HL-60 (cell line): ENCODE measurements at regions not wholly inside any gene's neighbourhood (a gene's known extent, or its start where the extent isn't known, plus 50 kb on each side); places are given as distances from the start of the nearest gene placed in this dataset.

Experiments used
- DNase-seq, 2 experiments: peaks; one replicate each; pipeline ENCODE4 v3.0.0-alpha.2; 2010 to 2020; ENCODE audit warnings: low read depth in 1 of 2, low spot score in 1 of 2
- H3K27ac ChIP-seq: fragments of 250-450 bp; sonication (Bioruptor Pico); replicated peaks from 2 replicates; pipeline ENCODE4 v1.5.1; 2020; ENCODE audit warnings: mild to moderate bottlenecking, moderate library complexity
- H3K27me3 ChIP-seq: fragments of 250-450 bp; sonication (Bioruptor Pico); 2 replicates; pipeline ENCODE4 v1.5.1; 2021; ENCODE audit warnings: mild to moderate bottlenecking, moderate library complexity; ENCODE audit not compliant: insufficient read depth, poor library complexity, severe bottlenecking
- H3K4me3 ChIP-seq: replicated peaks from 2 replicates; pipeline ENCODE4 v1.5.1; 2011; ENCODE audit warnings: mild to moderate bottlenecking, control low read depth, low read length; ENCODE audit not compliant: insufficient read depth
- CTCF ChIP-seq: IDR thresholded peaks from one replicate; pipeline ENCODE4 v1.5.1; 2011; ENCODE audit warnings: low read length, control low read depth, inconsistent platforms; ENCODE audit not compliant: insufficient read depth
- GABPA ChIP-seq: IDR thresholded peaks from 2 replicates; pipeline ENCODE4 v1.6.1; 2012; ENCODE audit warnings: low read depth
- POLR2AphosphoS5 ChIP-seq: IDR thresholded peaks from 2 replicates; pipeline ENCODE4 v1.6.1; 2012; ENCODE audit warnings: low read depth
- SPI1 ChIP-seq: IDR thresholded peaks from 2 replicates; pipeline ENCODE4 v1.6.1; 2012; ENCODE audit warnings: low read depth, mild to moderate bottlenecking, borderline replicate concordance
- TF ChIP-seq, protein P1 (sequence below): IDR thresholded peaks from 2 replicates; pipeline ENCODE4 v1.6.1; 2012; ENCODE audit warnings: low read depth; ENCODE audit not compliant: insufficient replicate concordance

DNA sequence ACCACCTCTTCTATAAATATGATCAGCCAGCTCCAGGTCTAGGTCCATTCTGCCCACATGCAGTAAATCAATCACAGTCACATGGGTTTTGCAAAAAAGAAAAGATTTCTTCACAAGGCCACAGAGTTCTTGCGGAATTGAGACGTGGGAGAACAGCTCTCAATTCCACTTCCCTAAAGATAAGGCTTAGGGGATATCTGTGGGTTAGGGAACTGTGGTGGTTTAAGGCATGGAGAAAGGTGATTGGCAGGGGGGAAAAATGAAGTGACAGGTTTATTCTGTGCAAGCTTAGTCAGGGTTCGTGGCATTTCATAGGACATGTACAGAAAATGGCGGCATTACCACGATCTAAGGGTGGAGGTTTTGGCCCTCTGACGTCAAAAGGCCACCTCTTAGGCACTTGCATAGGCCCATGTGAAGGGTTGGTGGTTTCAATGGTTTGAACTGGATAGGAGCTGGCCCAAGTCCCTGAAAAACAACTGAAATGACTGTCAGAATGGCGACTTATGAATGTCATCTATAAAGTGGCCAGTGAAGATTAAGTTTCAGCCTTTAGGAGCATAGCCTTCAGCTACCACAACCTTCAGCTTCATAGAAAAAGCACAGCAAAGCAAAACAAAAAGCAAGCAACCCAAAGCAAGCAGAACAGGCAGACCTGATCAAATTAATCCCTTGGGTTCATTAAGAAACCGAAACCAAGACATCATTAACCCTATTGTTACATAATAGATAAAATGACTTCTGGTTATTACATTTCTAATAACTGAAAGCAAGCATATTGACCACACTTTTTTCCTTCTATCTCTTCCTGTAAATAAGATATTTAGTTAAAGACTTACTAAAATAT, 289.8 kb upstream of the SFRP2 start:
- no peak for DNase-seq
- H3K27me3 ChIP-seq: no peaks in the 10 kb centered on the region
- H3K27ac ChIP-seq: no peak overlapping the region
- TF ChIP-seq SPI1: peak; percentile 53; the same call in 1 of the 2 replicates
- TF ChIP-seq CTCF: no peak
- TF ChIP-seq, protein P1, sequence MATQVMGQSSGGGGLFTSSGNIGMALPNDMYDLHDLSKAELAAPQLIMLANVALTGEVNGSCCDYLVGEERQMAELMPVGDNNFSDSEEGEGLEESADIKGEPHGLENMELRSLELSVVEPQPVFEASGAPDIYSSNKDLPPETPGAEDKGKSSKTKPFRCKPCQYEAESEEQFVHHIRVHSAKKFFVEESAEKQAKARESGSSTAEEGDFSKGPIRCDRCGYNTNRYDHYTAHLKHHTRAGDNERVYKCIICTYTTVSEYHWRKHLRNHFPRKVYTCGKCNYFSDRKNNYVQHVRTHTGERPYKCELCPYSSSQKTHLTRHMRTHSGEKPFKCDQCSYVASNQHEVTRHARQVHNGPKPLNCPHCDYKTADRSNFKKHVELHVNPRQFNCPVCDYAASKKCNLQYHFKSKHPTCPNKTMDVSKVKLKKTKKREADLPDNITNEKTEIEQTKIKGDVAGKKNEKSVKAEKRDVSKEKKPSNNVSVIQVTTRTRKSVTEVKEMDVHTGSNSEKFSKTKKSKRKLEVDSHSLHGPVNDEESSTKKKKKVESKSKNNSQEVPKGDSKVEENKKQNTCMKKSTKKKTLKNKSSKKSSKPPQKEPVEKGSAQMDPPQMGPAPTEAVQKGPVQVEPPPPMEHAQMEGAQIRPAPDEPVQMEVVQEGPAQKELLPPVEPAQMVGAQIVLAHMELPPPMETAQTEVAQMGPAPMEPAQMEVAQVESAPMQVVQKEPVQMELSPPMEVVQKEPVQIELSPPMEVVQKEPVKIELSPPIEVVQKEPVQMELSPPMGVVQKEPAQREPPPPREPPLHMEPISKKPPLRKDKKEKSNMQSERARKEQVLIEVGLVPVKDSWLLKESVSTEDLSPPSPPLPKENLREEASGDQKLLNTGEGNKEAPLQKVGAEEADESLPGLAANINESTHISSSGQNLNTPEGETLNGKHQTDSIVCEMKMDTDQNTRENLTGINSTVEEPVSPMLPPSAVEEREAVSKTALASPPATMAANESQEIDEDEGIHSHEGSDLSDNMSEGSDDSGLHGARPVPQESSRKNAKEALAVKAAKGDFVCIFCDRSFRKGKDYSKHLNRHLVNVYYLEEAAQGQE: no peak
- TF ChIP-seq GABPA: no peak
- no peak overlapping the region for H3K4me3 ChIP-seq

GRCh38 chr4:154076921-154077320, 288.0 kb upstream of the SFRP2 start:
- no peak overlapping the region for H3K4me3 ChIP-seq
- no peak for DNase-seq
- TF ChIP-seq GABPA (no peak), CTCF (no peak), POLR2AphosphoS5 (no peak), SPI1 (no peak)
- TF ChIP-seq, protein P1: no peak
- no peaks in the 10 kb centered on the region for H3K27me3 ChIP-seq
- H3K27ac ChIP-seq: no peak overlapping the region

- DNase-seq: no peak
- no peak overlapping the region for H3K27ac ChIP-seq
- H3K27me3 ChIP-seq: no peaks in the 10 kb centered on the region
- H3K4me3 ChIP-seq: no peak overlapping the region
- no peak for TF ChIP-seq GABPA
- TF ChIP-seq SPI1: no peak
- TF ChIP-seq, protein P1: no peak
- no peak for TF ChIP-seq CTCF
- TF ChIP-seq POLR2AphosphoS5: no peak
Observed at GRCh38 chr4:154073107-154073822, 284.4 kb upstream of the SFRP2 start.
